ENCODE measurements at regions not wholly inside any gene's neighbourhood (a gene's known extent, or its start where the extent isn't known, plus 50 kb on each side); places are given as distances from the start of the nearest gene placed in this dataset.

- Histone ChIP-seq H3K27me3 (ENCODE audit: insufficient read depth, low read length) (no peaks in the 10 kb centered on the region), H3K4me3 (ENCODE audit: low read length) (no peak overlapping the region), H3K9me3 (ENCODE audit: insufficient read depth, low read depth, low read length) (no peaks in the 10 kb centered on the region), H3K4me1 (ENCODE audit: insufficient read depth, low read length) (no peaks in the 10 kb centered on the region), H3K9ac (ENCODE audit: low read depth, low read length) (no peak overlapping the region), H3K36me3 (ENCODE audit: insufficient read depth, low read depth, low read length) (no peaks in the 10 kb centered on the region), H3K27ac (ENCODE audit: low read length) (no peak overlapping the region)
Measured at GRCh38 chr2:216260629-216261028, 111.7 kb downstream of the MARCHF4 start.

GRCh38 chr2:216259081-216259480 is 113.2 kb downstream of the MARCHF4 start:
- no peaks in the 10 kb centered on the region for H3K4me1 ChIP-seq (ENCODE audit: insufficient read depth, low read length)
- H3K36me3 ChIP-seq (ENCODE audit: insufficient read depth, low read depth, low read length), result no peaks in the 10 kb centered on the region
- no peak overlapping the region for H3K4me3 ChIP-seq (ENCODE audit: low read length)
- no peak overlapping the region for H3K9ac ChIP-seq (ENCODE audit: low read depth, low read length)
- H3K27me3 ChIP-seq (ENCODE audit: insufficient read depth, low read length), result no peaks in the 10 kb centered on the region
- H3K27ac ChIP-seq (ENCODE audit: low read length), result no peak overlapping the region
- H3K9me3 ChIP-seq (ENCODE audit: insufficient read depth, low read depth, low read length), result no peaks in the 10 kb centered on the region

- Histone ChIP-seq H3K36me3 (ENCODE audit: insufficient read depth, low read depth, low read length) (no peaks in the 10 kb centered on the region), H3K9ac (ENCODE audit: low read depth, low read length) (no peak overlapping the region), H3K4me3 (ENCODE audit: low read length) (no peak overlapping the region), H3K9me3 (ENCODE audit: insufficient read depth, low read depth, low read length) (no peaks in the 10 kb centered on the region), H3K4me1 (ENCODE audit: insufficient read depth, low read length) (no peaks in the 10 kb centered on the region), H3K27me3 (ENCODE audit: insufficient read depth, low read length) (no peaks in the 10 kb centered on the region), H3K27ac (ENCODE audit: low read length) (no peak overlapping the region)
Measured at GRCh38 chr2:216257089-216257488, 115.2 kb downstream of the MARCHF4 start.
